A549 (cell line): ENCODE measurements at regions not wholly inside any gene's neighbourhood (a gene's known extent, or its start where the extent isn't known, plus 50 kb on each side); places are given as distances from the start of the nearest gene placed in this dataset.

Experiments
- EP300 ChIP-seq, 2 experiments: fragments of >200 bp; sonication (Bioruptor Twin); formaldehyde crosslinking; IDR thresholded peaks; 2 replicates in 1 of 2; 3 replicates in 1 of 2; pipeline ENCODE4 v1.6.1; 2016 to 2017
- SREBF2 ChIP-seq: fragments of 450-650 bp; IDR thresholded peaks from 2 replicates; pipeline ENCODE4 v1.6.1; 2014; ENCODE audit warnings: mild to moderate bottlenecking, moderate library complexity
- TF ChIP-seq, protein P1 (sequence below): fragments of >200 bp; sonication (Bioruptor Twin); formaldehyde crosslinking; IDR thresholded peaks from 3 replicates; pipeline ENCODE4 v1.5.1; 2016

- TF ChIP-seq, protein P1, sequence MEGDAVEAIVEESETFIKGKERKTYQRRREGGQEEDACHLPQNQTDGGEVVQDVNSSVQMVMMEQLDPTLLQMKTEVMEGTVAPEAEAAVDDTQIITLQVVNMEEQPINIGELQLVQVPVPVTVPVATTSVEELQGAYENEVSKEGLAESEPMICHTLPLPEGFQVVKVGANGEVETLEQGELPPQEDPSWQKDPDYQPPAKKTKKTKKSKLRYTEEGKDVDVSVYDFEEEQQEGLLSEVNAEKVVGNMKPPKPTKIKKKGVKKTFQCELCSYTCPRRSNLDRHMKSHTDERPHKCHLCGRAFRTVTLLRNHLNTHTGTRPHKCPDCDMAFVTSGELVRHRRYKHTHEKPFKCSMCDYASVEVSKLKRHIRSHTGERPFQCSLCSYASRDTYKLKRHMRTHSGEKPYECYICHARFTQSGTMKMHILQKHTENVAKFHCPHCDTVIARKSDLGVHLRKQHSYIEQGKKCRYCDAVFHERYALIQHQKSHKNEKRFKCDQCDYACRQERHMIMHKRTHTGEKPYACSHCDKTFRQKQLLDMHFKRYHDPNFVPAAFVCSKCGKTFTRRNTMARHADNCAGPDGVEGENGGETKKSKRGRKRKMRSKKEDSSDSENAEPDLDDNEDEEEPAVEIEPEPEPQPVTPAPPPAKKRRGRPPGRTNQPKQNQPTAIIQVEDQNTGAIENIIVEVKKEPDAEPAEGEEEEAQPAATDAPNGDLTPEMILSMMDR = no peak
- TF ChIP-seq EP300 (IDR thresholded peaks at IDR 0.05) = no peak
- TF ChIP-seq SREBF2 = no peak
These were observed 163.4 kb downstream of the CYYR1 start for GRCh38 chr21:26409735-26410134.
